Kidney capillary endothelial cell (primary cell): ENCODE measurements at regions not wholly inside any gene's neighbourhood (a gene's known extent, or its start where the extent isn't known, plus 50 kb on each side); places are given as distances from the start of the nearest gene placed in this dataset.

Experiments
- DNase-seq: peaks from one replicate; pipeline ENCODE4 v3.0.0-alpha.2; 2018; ENCODE audit warnings: low spot score

DNA sequence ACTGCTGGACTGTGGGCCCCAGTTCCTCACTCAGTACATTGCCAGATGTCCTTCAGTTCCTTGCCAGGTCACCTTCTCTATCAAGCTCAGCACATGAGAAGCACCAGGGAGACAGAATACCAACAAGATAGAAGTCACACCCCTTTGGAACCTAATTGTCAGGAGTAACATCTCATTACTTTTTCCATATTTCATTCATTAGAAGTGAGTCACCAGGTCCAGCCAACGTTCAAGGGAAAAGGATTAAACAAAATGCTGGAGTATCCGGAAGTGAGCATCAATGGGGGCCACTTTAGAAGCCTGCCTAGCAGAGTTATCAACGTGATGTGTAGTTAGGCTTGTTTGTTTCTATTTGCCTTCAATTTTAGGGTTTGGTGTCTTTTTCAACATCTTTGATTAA lies 569.3 kb downstream of the MIAT start:
- no peak for DNase-seq

- DNase-seq = no peak
Observed at GRCh38 chr22:27228771-27229170, 571.4 kb downstream of the MIAT start.

- DNase-seq = no peak
Observed at GRCh38 chr22:27230189-27230588, 571.4 kb downstream of the MN1 start.

DNA sequence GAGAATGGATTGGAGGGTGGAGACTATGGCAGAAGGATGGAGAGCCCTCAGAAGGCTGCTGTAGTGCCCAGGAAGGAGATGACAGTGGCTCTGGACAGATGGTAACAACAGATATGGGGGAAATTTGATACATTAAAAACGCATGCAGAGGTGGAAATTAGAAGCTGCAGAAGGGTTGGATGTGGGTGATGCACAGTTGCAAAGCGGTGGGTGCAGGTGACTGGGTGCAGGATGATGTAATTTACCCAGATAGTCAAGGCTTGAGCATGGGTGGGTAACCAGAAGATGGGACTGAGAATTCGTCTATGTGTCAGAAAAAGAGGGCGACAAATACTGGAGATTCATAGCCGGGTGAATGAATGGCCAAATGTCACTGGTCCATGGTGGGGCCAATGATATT lies 570.3 kb downstream of the MN1 start:
- DNase-seq = no peak

GRCh38 chr22:27232077-27232476 lies 569.5 kb downstream of the MN1 start:
- no peak for DNase-seq

DNA sequence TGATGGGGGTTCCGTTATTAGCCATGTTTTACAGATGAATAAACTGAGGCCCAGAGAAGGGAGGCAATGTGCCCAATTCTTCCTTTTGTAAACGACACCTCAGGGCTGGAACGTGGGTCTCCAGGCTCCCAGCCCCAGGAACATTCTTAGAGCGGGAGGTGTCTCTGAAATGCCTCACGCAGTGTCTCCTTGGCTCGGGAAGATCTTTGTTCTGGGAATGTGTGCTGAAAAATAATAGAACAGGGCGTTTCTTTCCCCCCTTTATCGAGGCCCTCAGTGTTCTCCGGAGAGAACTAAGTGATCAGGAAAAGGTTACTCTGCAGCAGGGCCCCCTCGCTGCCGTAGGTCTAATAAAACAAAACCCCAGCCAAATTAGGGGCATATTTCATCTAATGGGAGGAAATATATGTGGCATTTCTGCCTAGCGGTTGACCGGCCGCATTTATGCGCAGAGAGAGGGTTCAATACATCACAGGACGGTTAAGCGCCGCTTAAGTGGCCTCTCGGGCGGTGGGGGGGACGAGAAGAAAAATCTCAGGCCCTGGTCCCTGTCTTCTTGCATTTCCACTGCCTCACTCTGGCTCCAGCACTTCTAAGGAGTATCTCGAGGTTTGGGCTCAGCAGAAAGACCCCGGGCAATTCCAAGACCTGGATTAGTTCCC lies 564.3 kb downstream of the MN1 start:
- no peak for DNase-seq

GRCh38 chr22:27238935-27239510 lies 562.5 kb downstream of the MN1 start:
- peak; percentile 81 for DNase-seq

DNA sequence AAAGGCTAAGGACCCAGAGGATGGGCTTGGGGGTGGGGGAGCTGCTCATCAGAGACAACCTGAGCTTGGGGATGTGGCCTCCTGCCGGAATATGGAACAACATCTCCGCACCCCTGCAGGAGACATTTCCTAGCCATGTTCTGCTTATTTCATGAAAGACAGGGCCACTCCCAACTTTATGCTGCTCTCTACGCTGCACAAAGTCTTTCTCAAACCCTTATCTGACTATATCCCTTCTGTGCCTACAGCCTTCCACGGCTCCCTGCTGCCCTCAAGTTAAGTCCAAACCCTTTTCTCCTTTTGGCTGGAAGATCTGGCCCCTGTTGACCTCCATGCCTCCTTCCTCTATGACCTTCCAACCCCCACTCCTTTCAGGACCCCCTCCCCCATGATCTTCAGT lies 562.0 kb downstream of the MN1 start:
- no peak for DNase-seq

GRCh38 chr22:27240298-27241075 lies 561.1 kb downstream of the MN1 start:
- DNase-seq = no peak

DNA sequence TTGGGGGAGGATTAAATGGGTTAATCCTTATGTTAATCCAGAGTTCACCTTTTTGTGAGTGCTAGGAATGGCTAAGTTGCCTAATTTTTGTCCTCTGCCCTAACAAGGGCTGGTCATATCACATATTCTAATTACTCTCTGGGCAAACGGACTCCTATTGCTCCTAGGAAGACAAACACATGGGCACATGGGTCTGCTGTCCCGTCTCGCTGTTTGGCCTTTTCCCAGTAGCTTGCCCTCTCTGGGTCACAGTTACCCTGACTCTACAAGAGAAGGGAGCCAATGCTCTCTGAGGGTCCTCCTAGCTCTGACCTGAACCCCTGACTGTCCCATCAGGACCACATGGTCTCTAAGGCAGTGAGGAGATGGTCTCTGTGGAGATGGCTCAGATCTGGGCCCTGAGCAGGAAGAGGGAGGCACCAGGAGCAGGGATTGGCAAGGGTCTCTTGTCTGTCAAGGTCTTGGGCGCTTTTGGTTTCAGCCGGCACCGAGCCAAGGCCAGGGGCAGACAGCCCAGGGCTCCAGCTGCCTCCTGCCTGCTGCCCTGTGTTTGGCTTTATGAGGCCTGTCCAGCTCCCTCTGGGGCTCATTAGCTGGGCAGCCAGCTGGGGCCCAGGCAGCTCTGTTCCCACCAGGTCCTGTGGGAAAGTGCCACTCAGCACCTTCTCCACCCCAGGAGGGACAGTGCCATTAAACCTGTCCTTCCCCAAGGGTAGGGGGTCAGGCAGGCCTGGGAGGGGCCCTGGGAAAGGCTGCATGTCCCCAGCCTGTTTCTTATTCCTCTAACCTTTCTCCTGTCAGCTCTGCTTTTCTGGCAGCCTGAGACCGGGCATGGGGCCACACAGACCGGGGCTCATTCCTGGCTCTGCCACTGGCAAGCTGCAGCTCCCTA lies 559.9 kb downstream of the MN1 start:
- DNase-seq = no peak

DNA sequence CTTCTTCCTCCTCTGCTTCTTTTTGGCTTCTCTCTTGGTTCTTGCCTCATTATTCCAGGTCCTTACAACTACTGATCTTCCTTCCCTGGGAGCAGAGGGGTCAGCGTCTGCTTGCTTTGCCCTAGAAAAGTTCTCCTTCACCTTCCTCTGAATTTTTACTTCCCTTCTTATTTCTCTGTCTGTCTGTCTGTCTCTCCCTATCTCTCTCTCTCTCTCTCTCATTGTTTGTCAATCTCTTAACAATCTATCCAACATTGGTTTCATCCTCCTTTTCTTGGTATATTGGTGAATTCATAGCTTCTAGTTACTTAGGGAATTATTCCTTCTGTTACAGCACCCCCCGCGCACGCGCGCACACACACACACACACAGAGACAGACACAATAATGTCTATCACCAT lies 559.1 kb downstream of the MN1 start:
- DNase-seq = no peak

DNA sequence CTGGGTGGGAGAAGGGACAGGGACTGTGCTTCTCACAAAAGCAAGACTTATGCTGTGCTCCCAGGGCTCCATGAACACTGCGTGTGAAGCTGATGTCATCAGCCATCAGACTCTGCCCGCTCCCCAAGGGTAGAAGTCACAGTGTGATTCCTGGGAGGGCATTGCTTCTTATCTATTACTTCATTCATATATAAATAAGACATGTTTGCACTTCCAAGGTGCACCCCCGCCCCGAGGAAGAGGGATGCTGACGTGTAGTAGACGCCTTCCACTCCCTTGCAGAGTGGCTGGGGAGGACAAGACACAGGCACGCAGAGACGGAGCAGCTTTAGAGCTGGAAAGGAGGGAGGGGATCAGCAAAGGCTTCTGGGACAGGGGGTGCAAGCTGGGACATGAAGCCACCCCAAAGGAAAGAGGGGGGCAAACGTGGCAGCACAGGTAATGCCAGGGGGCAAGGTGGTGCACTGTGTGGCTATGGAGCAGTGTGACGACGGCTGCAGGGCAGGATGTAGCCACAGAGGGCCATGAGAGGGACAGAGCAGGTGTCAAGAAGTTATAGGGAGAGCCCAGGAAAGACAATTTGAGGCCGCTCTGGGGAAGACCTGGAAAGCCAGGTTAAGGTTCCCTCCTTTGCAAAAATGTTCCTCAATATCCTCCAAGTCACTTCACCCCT lies 558.5 kb downstream of the MN1 start:
- DNase-seq = no peak

DNA sequence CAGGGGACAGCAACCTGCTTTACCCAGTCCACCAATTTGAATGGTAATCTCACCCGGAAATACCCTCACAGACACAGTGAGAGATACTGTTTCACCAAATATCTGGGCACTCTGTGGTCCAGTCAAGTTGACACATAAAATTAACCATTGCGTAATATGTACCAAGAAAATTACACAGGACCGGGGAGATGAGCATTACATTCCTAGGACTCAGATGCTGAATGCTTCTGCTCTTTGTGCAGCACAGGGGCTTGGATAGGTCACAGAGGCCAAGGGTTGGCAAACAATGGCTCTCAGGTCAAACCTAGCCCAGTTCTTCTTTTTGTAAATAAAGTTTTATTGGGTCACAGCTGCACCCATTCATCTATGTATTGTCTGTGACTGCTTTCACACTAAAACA lies 557.2 kb downstream of the MN1 start:
- DNase-seq = no peak

- no peak for DNase-seq
Observed at GRCh38 chr22:27245056-27245455, 556.5 kb downstream of the MN1 start.

GRCh38 chr22:27246558-27246957 lies 555.0 kb downstream of the MN1 start:
- DNase-seq = no peak

DNA sequence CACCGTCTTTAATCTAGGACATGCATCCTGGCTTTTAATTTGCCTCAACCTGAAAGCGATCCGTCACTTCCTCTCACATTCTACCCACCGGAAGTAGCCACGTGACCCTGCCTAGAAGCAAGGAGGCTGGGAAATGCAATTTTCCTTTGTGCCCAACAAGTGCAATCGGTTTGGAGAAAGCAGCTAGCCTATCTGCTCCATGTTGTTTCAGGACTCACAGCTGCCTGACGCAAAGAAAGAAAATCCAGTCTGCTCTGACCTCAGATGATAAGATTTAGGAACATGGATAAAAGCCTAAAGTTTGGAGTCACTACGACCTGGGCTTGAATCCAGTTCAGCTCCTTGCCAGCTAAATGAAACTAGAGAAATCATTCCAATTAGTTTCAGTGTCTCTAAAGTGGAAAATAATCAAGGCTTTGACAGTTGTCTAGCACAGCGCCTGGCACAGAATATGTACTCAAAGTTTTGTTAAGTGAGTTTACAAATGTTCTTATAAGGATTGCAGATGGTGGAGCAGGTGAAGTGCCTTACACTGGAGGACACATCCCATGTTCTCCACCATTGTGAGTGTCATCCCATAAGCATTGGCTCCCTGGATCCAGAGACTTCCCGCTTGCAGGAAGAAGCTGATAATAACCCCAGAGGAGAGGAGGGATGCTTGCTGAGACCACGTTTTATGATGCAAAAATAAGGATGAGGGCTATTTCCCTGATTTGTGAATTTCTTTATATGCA lies 553.7 kb downstream of the MN1 start:
- DNase-seq = no peak

DNA sequence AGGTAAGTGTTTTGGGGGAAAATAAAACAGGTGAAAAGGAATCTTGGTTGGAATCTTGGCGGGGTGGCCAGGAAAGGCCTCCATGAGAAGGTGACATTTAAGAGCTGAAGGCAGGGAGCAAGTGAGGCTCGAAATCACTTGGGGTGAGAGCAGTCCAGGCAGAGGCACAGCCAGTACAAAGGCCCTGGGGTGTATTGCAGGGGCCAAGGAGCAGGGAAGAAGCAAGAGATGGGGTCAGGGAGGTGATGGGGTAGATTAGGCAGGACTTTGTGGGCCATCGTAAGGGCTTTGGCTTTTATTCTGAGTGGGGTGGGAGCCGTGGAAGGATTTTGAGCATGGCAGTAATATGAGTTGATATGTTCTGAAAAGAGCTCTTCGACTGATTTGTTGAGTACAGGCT lies 551.1 kb downstream of the MN1 start:
- no peak for DNase-seq

GRCh38 chr22:27250886-27251285 lies 550.7 kb downstream of the MN1 start:
- no peak for DNase-seq

- DNase-seq = no peak
Observed at GRCh38 chr22:27251563-27251962, 550.0 kb downstream of the MN1 start.

GRCh38 chr22:27252282-27253049 lies 549.1 kb downstream of the MN1 start:
- peak; percentile 32 for DNase-seq
